CD8-positive, alpha-beta memory T cell (primary cell): ENCODE measurements at regions not wholly inside any gene's neighbourhood (a gene's known extent, or its start where the extent isn't known, plus 50 kb on each side); places are given as distances from the start of the nearest gene placed in this dataset.

Source experiments
- CTCF ChIA-PET: fragments of 350-600 bp; sonication (Branson Sonifier 250); formaldehyde crosslinking; loops from one replicate; lab custom pipeline; 2021; ENCODE audit warnings: antibody characterized with exemption; lab: Charles Lee
- POLR2A ChIA-PET: fragments of 350-600 bp; sonication (Branson Sonifier 250); formaldehyde crosslinking; loops from one replicate; lab custom pipeline; 2021; ENCODE audit warnings: antibody characterized with exemption; lab: Charles Lee
- DNase-seq, 5 donors: peaks; one replicate each; pipeline versions ENCODE4 v3.0.0 to v3.0.0-alpha.2; 2020 to 2022; ENCODE audit warnings: mixed read lengths in 1 of 5
- H3K27ac ChIP-seq: one replicate; pipeline ENCODE4 v1.7.0; 2013; ENCODE audit warnings: low read depth, mild to moderate bottlenecking, low read length, moderate library complexity
- H3K27me3 ChIP-seq: 2 replicates; pipeline ENCODE4 v1.7.0; 2013; ENCODE audit warnings: low read length, mild to moderate bottlenecking; ENCODE audit not compliant: insufficient read depth, poor library complexity, severe bottlenecking
- H3K36me3 ChIP-seq: 2 replicates; pipeline ENCODE4 v1.7.0; 2013; ENCODE audit warnings: mild to moderate bottlenecking, low read length, moderate library complexity; ENCODE audit not compliant: insufficient read depth
- H3K4me1 ChIP-seq: 2 replicates; pipeline ENCODE4 v1.7.0; 2013; ENCODE audit warnings: mild to moderate bottlenecking, low read length, moderate library complexity; ENCODE audit not compliant: insufficient read depth
- H3K4me3 ChIP-seq: 2 replicates; pipeline ENCODE4 v1.7.0; 2013; ENCODE audit warnings: mild to moderate bottlenecking, low read length
- H3K9me3 ChIP-seq: 2 replicates; pipeline ENCODE4 v1.7.0; 2013; ENCODE audit warnings: mild to moderate bottlenecking, low read length
- H3K27ac Mint-ChIP-seq, 8 donors: one replicate each; pipeline ENCODE4 v1.8.0; 2020 to 2021; ENCODE audit warnings: mixed read lengths in 8 of 8, mild to moderate bottlenecking in 6 of 8, inconsistent platforms in 3 of 8, moderate library complexity in 3 of 8
- H3K27me3 Mint-ChIP-seq, 2 donors: one replicate each; pipeline ENCODE4 v1.8.0; 2020 to 2021; ENCODE audit warnings: mixed read lengths in 2 of 2, mild to moderate bottlenecking in 1 of 2, moderate library complexity in 1 of 2
- H3K36me3 Mint-ChIP-seq, 3 donors: one replicate each; pipeline ENCODE4 v1.8.0; 2020 to 2021; ENCODE audit warnings: mixed read lengths in 3 of 3, inconsistent platforms in 1 of 3, mild to moderate bottlenecking in 1 of 3
- H3K4me1 Mint-ChIP-seq, 3 donors: one replicate each; pipeline ENCODE4 v1.8.0; 2020 to 2021; ENCODE audit warnings: mixed read lengths in 3 of 3, inconsistent platforms in 1 of 3, mild to moderate bottlenecking in 1 of 3
- H3K4me3 Mint-ChIP-seq, 7 donors: one replicate each; pipeline ENCODE4 v1.8.0; 2020 to 2021; ENCODE audit warnings: mixed read lengths in 7 of 7, mild to moderate bottlenecking in 6 of 7, moderate library complexity in 4 of 7, inconsistent platforms in 2 of 7
- H3K9me3 Mint-ChIP-seq, 5 donors: one replicate each; pipeline ENCODE4 v1.8.0; 2020 to 2022; ENCODE audit warnings: mixed read lengths in 5 of 5, mild to moderate bottlenecking in 3 of 5, moderate library complexity in 2 of 5, inconsistent platforms in 1 of 5

DNA sequence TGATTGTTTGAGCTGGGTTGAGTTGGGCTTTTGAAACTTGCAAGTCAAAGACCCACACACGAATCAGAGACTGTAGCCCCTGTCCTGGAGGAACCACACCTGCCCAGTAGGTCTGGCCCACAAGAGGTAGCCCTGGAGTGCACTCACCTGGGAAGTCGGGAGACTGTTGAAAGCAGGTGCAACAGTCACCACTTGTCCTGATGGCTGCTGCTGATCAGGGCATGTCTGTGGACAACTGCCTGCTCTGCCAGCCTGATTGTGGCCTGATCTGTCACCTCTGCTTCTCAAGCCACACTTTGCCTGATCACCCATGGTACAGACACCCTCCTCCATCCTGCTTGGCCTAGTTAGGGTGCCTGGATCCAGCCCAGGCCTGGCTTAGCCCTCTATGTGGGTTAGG, 105.0 kb upstream of the HAAO start:
- no peaks in the 10 kb centered on the region for H3K36me3 Mint-ChIP-seq
- ChIA-PET POLR2A (no interaction called here), CTCF (no interaction called here)
- Histone ChIP-seq H3K27me3 (no peaks in the 10 kb centered on the region), H3K27ac (no peak overlapping the region), H3K4me3 (no peak overlapping the region), H3K9me3 (no peaks in the 10 kb centered on the region), H3K36me3 (no peaks in the 10 kb centered on the region), H3K4me1 (no peaks in the 10 kb centered on the region)
- H3K4me3 Mint-ChIP-seq: no peak overlapping the region
- H3K27ac Mint-ChIP-seq: peak overlapping the region in 1 of 8 donors; percentile 39
- H3K27me3 Mint-ChIP-seq: peaks cover 7 to 8% of the 10 kb centered on the region in 2 donors
- no peaks in the 10 kb centered on the region for H3K9me3 Mint-ChIP-seq
- no peak for DNase-seq
- H3K4me1 Mint-ChIP-seq: no peaks in the 10 kb centered on the region

DNA sequence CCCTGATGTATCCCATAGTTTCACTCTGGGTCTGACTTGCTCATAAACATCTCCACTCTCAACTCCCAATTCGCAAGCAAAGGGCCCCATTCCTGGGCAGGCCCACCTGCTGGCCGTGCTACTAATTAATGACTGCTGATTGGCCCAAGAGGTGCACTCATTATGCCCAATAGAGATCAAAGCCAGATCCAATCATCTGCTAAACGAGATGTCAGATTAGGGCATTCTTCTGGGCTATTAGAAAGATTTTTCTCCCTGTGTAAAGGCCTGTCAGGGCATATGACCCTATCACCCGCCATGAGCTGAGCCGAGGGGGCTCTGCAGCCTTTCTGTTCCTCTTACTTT, 103.4 kb upstream of the HAAO start:
- no peaks in the 10 kb centered on the region for H3K36me3 ChIP-seq
- H3K27me3 ChIP-seq: no peaks in the 10 kb centered on the region
- H3K4me1 ChIP-seq: no peaks in the 10 kb centered on the region
- H3K27ac ChIP-seq: no peak overlapping the region
- Mint-ChIP-seq H3K36me3 (no peaks in the 10 kb centered on the region), H3K27ac (no peak overlapping the region), H3K27me3 (peaks cover 5 to 7% of the 10 kb centered on the region in 2 donors), H3K4me1 (no peaks in the 10 kb centered on the region), H3K9me3 (no peaks in the 10 kb centered on the region), H3K4me3 (no peak overlapping the region)
- CTCF ChIA-PET: no interaction called here
- no peak for DNase-seq
- H3K9me3 ChIP-seq: no peaks in the 10 kb centered on the region
- no peak overlapping the region for H3K4me3 ChIP-seq
- POLR2A ChIA-PET: no interaction called here

- ChIA-PET POLR2A (no interaction called here), CTCF (no interaction called here)
- Histone ChIP-seq H3K4me1 (no peaks in the 10 kb centered on the region), H3K27me3 (no peaks in the 10 kb centered on the region), H3K9me3 (no peaks in the 10 kb centered on the region), H3K27ac (no peak overlapping the region), H3K4me3 (no peak overlapping the region), H3K36me3 (no peaks in the 10 kb centered on the region)
- Mint-ChIP-seq H3K27ac (peak overlapping the region in 1 of 8 donors; percentile 67), H3K4me3 (no peak overlapping the region), H3K27me3 (peaks cover 5 to 8% of the 10 kb centered on the region in 2 donors), H3K4me1 (no peaks in the 10 kb centered on the region), H3K36me3 (no peaks in the 10 kb centered on the region), H3K9me3 (no peaks in the 10 kb centered on the region)
- no peak for DNase-seq
Observed at GRCh38 chr2:42895134-42895790, 102.9 kb upstream of the HAAO start.

DNA sequence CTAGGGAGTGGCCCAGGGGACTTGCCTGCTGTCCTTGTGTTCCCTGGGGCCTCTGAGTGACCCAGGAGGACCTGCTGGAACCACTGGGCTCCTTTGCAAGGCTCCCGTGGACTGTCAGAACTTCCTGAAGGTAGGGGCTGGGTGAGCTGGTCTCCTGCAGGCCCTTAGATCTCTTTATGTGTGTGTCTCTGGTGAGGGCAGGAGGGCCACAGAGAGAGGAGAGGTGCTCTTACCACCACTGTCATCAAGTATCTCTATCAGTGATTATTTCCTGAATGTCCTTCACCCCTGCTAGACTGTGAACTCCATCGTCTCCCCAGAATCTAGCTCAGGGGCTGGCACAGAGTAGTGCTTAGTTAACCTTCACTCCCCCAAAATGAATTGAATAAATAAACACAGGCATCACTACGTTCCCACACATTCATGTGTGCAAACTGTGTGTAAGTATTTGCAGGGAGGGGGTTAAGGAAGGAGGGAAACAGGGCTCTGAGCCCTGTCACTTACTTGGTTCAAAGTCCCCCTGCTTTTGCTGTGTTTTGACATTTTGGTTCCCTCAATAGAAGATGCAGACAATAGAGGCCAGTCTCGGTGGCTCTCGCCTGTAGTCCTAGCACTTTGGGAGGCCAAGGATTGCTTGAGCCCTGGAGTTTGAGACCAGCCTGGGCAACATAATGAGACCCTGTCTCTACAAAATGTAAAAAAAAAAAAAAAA, 100.8 kb upstream of the HAAO start:
- H3K9me3 ChIP-seq: no peaks in the 10 kb centered on the region
- no peaks in the 10 kb centered on the region for H3K36me3 ChIP-seq
- H3K27ac ChIP-seq: no peak overlapping the region
- Mint-ChIP-seq H3K36me3 (peaks cover 0 to 8% (median 0%) of the 10 kb centered on the region in 3 donors), H3K4me1 (no peaks in the 10 kb centered on the region), H3K27me3 (peaks cover 5 to 9% of the 10 kb centered on the region in 2 donors), H3K9me3 (peaks cover 0 to 7% (median 4%) of the 10 kb centered on the region in 5 donors), H3K27ac (no peak overlapping the region), H3K4me3 (no peak overlapping the region)
- ChIA-PET CTCF (no interaction called here), POLR2A (no interaction called here)
- DNase-seq: no peak
- H3K27me3 ChIP-seq: no peaks in the 10 kb centered on the region
- no peaks in the 10 kb centered on the region for H3K4me1 ChIP-seq
- H3K4me3 ChIP-seq: no peak overlapping the region

- Mint-ChIP-seq H3K27ac (peak overlapping the region in 1 of 8 donors; percentile 4), H3K36me3 (peaks cover 0 to 8% (median 0%) of the 10 kb centered on the region in 3 donors), H3K9me3 (peaks cover 0 to 7% (median 4%) of the 10 kb centered on the region in 5 donors), H3K4me1 (no peaks in the 10 kb centered on the region), H3K27me3 (peaks cover 10 to 13% of the 10 kb centered on the region in 2 donors), H3K4me3 (no peak overlapping the region)
- H3K27me3 ChIP-seq: no peaks in the 10 kb centered on the region
- no peaks in the 10 kb centered on the region for H3K9me3 ChIP-seq
- DNase-seq: no peak
- CTCF ChIA-PET: no interaction called here
- POLR2A ChIA-PET: no interaction called here
- H3K4me1 ChIP-seq: no peaks in the 10 kb centered on the region
- H3K27ac ChIP-seq: no peak overlapping the region
- no peaks in the 10 kb centered on the region for H3K36me3 ChIP-seq
- H3K4me3 ChIP-seq: no peak overlapping the region
Observed at GRCh38 chr2:42890791-42891355, 98.5 kb upstream of the HAAO start.

GRCh38 chr2:42888321-42889245, 96.2 kb upstream of the HAAO start:
- no peaks in the 10 kb centered on the region for H3K27me3 ChIP-seq
- peaks cover 10 to 11% of the 10 kb centered on the region in 2 donors for H3K27me3 Mint-ChIP-seq
- H3K4me1 ChIP-seq: no peaks in the 10 kb centered on the region
- H3K9me3 ChIP-seq: no peaks in the 10 kb centered on the region
- H3K27ac Mint-ChIP-seq: no peak overlapping the region
- H3K4me3 ChIP-seq: no peak overlapping the region
- H3K36me3 Mint-ChIP-seq: peaks cover 0 to 8% (median 0%) of the 10 kb centered on the region in 3 donors
- no peak for DNase-seq
- CTCF ChIA-PET: interaction anchor here (0.6 kb wide), 1 partner anchor 226 kb away, joined by 3 read pairs; no protein-coding TSS in a partner anchor
- H3K27ac ChIP-seq: no peak overlapping the region
- no peak overlapping the region for H3K4me3 Mint-ChIP-seq
- POLR2A ChIA-PET: no interaction called here
- H3K36me3 ChIP-seq: no peaks in the 10 kb centered on the region
- no peaks in the 10 kb centered on the region for H3K4me1 Mint-ChIP-seq
- H3K9me3 Mint-ChIP-seq: peaks cover 0 to 7% (median 4%) of the 10 kb centered on the region in 5 donors

GRCh38 chr2:42886921-42887320, 94.5 kb upstream of the HAAO start:
- Mint-ChIP-seq H3K4me1 (no peaks in the 10 kb centered on the region), H3K36me3 (peaks cover 0 to 8% (median 0%) of the 10 kb centered on the region in 3 donors), H3K27me3 (peaks cover 10% of the 10 kb centered on the region in 2 donors), H3K9me3 (peaks cover 0 to 7% (median 4%) of the 10 kb centered on the region in 5 donors), H3K4me3 (no peak overlapping the region), H3K27ac (no peak overlapping the region)
- POLR2A ChIA-PET: no interaction called here
- Histone ChIP-seq H3K27me3 (no peaks in the 10 kb centered on the region), H3K4me3 (no peak overlapping the region), H3K4me1 (no peaks in the 10 kb centered on the region), H3K36me3 (no peaks in the 10 kb centered on the region), H3K27ac (no peak overlapping the region), H3K9me3 (no peaks in the 10 kb centered on the region)
- no peak for DNase-seq
- CTCF ChIA-PET: no interaction called here
